Hepatocyte (in vitro differentiated cells): ENCODE measurements at regions not wholly inside any gene's neighbourhood (a gene's known extent, or its start where the extent isn't known, plus 50 kb on each side); places are given as distances from the start of the nearest gene placed in this dataset.

ENCODE experiments used
- CTCF ChIP-seq: fragments of 200-600 bp; sonication (generic); IDR thresholded peaks from 2 replicates; pipeline ENCODE4 v1.5.1; 2016; ENCODE audit warnings: antibody characterized with exemption, mild to moderate bottlenecking; ENCODE audit not compliant: poor library complexity
- EZH2 ChIP-seq: fragments of 200-600 bp; sonication (generic); IDR thresholded peaks from 2 replicates; pipeline ENCODE4 v1.6.1; 2016; ENCODE audit warnings: antibody characterized with exemption, mild to moderate bottlenecking, borderline replicate concordance
- EZH2phosphoT487 ChIP-seq: fragments of 200-600 bp; sonication (generic); IDR thresholded peaks from one replicate; pipeline ENCODE4 v1.6.1; 2018; ENCODE audit warnings: antibody characterized with exemption, mild to moderate bottlenecking, low read depth, moderate library complexity; ENCODE audit not compliant: unreplicated experiment, severe bottlenecking

GRCh38 chr14:53881161-53881871 lies 75.3 kb downstream of the BMP4 start:
- no peak for TF ChIP-seq CTCF
- TF ChIP-seq EZH2phosphoT487, result no peak
- no peak for TF ChIP-seq EZH2
